ENCODE measurements at regions not wholly inside any gene's neighbourhood (a gene's known extent, or its start where the extent isn't known, plus 50 kb on each side); places are given as distances from the start of the nearest gene placed in this dataset.

GRCh38 chr14:104374718-104375080 is 204.9 kb upstream of the C14orf180 start:
- no peak overlapping the region for H3K4me3 ChIP-seq (ENCODE audit: low read depth in 1 of 3, low read length in 3 of 3)
- DNase-seq (ENCODE audit: low spot score) = no peak
- H3K9ac ChIP-seq (ENCODE audit: low read depth in 1 of 2, low read length in 2 of 2) = no peak overlapping the region
- H3K27ac ChIP-seq (ENCODE audit: low read depth in 1 of 2, low read length in 2 of 2) = no peak overlapping the region
- H3K4me1 ChIP-seq (ENCODE audit: control insufficient read depth in 4 of 4, insufficient read depth in 4 of 4, low read length in 3 of 4) = no peaks in the 10 kb centered on the region
- peaks cover 0 to 4% (median 0%) of the 10 kb centered on the region in 4 donors for H3K27me3 ChIP-seq (ENCODE audit: control insufficient read depth in 4 of 4, insufficient read depth in 4 of 4, low read length in 3 of 4)
- no peaks in the 10 kb centered on the region for H3K36me3 ChIP-seq (ENCODE audit: control insufficient read depth in 4 of 4, insufficient read depth in 3 of 4, low read depth in 1 of 4, low read length in 3 of 4)
- no peak for TF ChIP-seq HNF4G (IDR thresholded peaks at IDR 0.05)
- TF ChIP-seq RAD21 (IDR thresholded peaks at IDR 0.05) = no peak
- TF ChIP-seq SP1 (IDR thresholded peaks at IDR 0.05) = no peak
- no peak for TF ChIP-seq HNF4A (conservative IDR thresholded peaks at IDR 0.05)
- TF ChIP-seq FOXA2 (IDR thresholded peaks at IDR 0.05) = no peak
- no peak for TF ChIP-seq YY1 (IDR thresholded peaks at IDR 0.05)
- TF ChIP-seq JUND (IDR thresholded peaks at IDR 0.05) = no peak
- TF ChIP-seq NR2F2 (IDR thresholded peaks at IDR 0.05) = no peak
- TF ChIP-seq GABPA (IDR thresholded peaks at IDR 0.05 in 1 of 2, conservative IDR thresholded peaks at IDR 0.05 in 1 of 2) = no peak
- no peak for TF ChIP-seq MAX (IDR thresholded peaks at IDR 0.05)
- TF ChIP-seq REST (IDR thresholded peaks at IDR 0.05) = no peak
- no peak for TF ChIP-seq ZBTB33 (IDR thresholded peaks at IDR 0.05)
- TF ChIP-seq TAF1 (conservative IDR thresholded peaks at IDR 0.05) = no peak
- TF ChIP-seq EGR1 (IDR thresholded peaks at IDR 0.05; ENCODE audit: low read depth in 2 of 2) = no peak
- no peak for TF ChIP-seq FOXA1 (IDR thresholded peaks at IDR 0.05)
- TF ChIP-seq ATF3 (IDR thresholded peaks at IDR 0.05) = no peak
- no peak for TF ChIP-seq RXRA (IDR thresholded peaks at IDR 0.05)
- peaks cover 0 to 6% (median 0%) of the 10 kb centered on the region in 4 donors for H3K9me3 ChIP-seq (ENCODE audit: control insufficient read depth in 4 of 4, low read length in 3 of 4)
- 66% methylated on average over 3 of the region's 3 CpGs for WGBS

GRCh38 chr14:104375551-104376201 is 203.9 kb upstream of the C14orf180 start:
- no peak for DNase-seq (ENCODE audit: low spot score)
- TF ChIP-seq FOXA2 (IDR thresholded peaks at IDR 0.05) = no peak
- no peak for TF ChIP-seq HNF4G (IDR thresholded peaks at IDR 0.05)
- no peak for TF ChIP-seq FOXA1 (IDR thresholded peaks at IDR 0.05)
- no peak for TF ChIP-seq EGR1 (IDR thresholded peaks at IDR 0.05; ENCODE audit: low read depth in 2 of 2)
- no peak for TF ChIP-seq ZBTB33 (IDR thresholded peaks at IDR 0.05)
- no peak for TF ChIP-seq SP1 (IDR thresholded peaks at IDR 0.05)
- TF ChIP-seq NR2F2 (IDR thresholded peaks at IDR 0.05) = no peak
- no peak for TF ChIP-seq JUND (IDR thresholded peaks at IDR 0.05)

More at GRCh38 chr14:104375551-104376201, 203.9 kb upstream of the C14orf180 start:
- Histone ChIP-seq H3K9me3 (ENCODE audit: control insufficient read depth in 4 of 4, low read length in 3 of 4) (peaks cover 0 to 6% (median 3%) of the 10 kb centered on the region in 4 donors), H3K4me1 (ENCODE audit: control insufficient read depth in 4 of 4, insufficient read depth in 4 of 4, low read length in 3 of 4) (no peaks in the 10 kb centered on the region), H3K27ac (ENCODE audit: low read depth in 1 of 2, low read length in 2 of 2) (no peak overlapping the region), H3K9ac (ENCODE audit: low read depth in 1 of 2, low read length in 2 of 2) (no peak overlapping the region), H3K4me3 (ENCODE audit: low read depth in 1 of 3, low read length in 3 of 3) (no peak overlapping the region), H3K27me3 (ENCODE audit: control insufficient read depth in 4 of 4, insufficient read depth in 4 of 4, low read length in 3 of 4) (peaks cover 0 to 5% (median 0%) of the 10 kb centered on the region in 4 donors), H3K36me3 (ENCODE audit: control insufficient read depth in 4 of 4, insufficient read depth in 3 of 4, low read depth in 1 of 4, low read length in 3 of 4) (no peaks in the 10 kb centered on the region)
- 87% methylated on average over 21 of the region's 21 CpGs for WGBS
